Fibroblast of peridontal ligament (primary cell): ENCODE measurements at regions not wholly inside any gene's neighbourhood (a gene's known extent, or its start where the extent isn't known, plus 50 kb on each side); places are given as distances from the start of the nearest gene placed in this dataset.

Experiments used
- DNase-seq: peaks from one replicate; pipeline ENCODE4 v3.0.0-alpha.2; 2010; ENCODE audit errors: extremely low read depth

DNA sequence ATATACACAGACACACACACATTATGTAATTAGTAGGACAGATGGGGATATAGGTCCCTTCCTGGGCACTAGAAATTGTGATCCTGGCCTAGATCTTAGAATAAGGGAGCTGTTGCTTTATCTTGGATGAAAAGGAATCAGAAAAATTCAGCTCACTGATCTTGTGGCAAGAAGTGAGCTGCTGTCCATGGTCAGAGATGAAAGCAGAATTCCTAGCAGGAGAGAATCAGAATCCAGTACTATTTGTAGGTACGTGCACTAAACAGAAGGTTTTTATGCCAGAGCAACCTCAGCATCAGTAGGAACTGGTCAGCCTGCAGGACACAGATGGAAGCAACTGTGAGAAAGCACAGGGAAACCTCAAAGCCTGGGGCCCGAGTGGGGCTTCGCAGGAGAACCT, 549.2 kb upstream of the POM121L12 start:
- no peak for DNase-seq

DNA sequence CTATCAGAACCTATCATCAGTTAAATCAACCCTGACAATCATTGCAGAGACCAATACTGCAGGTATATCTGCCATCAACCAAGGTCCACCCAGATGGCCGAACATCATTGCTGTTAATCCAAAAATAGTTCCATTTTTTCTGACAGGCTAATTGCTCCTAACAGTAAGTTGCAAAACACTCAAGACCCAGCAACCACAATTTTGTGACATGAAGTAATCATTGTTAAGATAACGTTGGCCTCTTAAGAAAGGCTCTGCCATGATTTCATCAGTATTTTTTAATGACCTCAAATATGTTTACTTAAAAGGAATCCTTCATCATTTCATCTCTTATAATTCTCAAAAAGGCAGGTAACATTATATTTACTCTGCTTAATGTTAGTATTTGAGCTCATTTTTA, 553.4 kb upstream of the POM121L12 start:
- no peak for DNase-seq

DNA sequence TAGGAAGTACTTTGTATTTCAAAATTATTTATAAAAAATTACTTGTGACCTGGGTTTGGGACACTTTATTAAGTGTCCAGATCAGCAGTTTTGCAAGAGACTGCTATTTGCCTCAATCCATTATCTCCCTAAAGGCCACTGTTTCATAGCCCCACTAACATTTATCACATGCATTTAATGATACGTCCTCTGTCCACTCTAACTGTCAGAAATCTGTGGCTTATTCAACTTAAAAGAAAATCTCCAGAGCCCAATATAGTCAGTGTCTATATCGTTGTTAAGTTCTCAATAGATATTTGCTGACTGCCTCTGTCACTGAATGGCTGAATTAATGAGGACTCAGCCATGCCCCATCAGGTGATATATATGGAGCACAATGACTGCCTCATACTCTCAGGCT, 553.9 kb upstream of the POM121L12 start:
- no peak for DNase-seq

DNA sequence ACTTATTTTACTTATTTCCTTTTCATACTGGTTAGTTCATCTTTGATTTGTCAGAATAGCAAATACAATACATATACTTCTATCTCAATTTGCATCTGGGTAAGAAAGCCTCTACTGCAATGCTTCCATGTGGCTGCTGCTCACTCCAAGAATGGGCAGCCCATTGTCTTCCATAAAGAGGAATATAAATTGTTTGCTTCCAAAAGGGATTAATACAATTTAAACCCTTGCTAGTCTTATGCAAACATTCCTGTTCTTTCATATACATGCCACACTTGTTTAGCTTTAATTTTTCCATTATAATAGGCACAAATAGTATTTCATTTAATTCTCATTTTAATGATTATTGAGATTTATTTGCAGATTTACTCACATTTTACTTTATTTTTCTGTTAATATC, 555.4 kb upstream of the POM121L12 start:
- no peak for DNase-seq

DNA sequence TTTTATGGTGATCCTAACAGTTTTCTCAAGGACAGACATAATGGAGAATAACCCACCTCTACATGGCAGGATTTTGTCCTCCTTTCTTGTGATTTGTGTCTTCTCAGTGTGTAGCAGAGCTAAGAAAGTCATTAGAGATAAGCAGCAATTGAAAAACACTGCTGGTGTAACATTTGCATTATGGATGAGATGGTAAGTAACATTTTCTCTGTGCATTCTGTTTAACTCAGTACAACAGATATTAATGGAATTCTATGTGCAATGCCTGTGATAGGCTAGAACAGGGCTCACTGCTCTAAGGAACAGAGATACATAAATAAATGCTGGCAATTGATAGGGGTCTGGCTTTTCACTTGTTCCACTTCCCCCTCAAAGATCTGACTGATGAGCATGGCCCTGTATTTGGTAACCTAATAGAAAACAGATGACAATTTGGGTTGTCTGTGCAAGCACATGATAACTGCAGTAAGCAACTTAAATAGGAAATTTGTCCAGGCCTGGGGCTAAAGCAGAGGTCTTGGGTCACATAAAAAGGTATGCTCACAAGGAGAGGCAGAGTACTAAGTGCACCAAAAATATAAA, 560.3 kb upstream of the POM121L12 start:
- DNase-seq, result no peak

DNA sequence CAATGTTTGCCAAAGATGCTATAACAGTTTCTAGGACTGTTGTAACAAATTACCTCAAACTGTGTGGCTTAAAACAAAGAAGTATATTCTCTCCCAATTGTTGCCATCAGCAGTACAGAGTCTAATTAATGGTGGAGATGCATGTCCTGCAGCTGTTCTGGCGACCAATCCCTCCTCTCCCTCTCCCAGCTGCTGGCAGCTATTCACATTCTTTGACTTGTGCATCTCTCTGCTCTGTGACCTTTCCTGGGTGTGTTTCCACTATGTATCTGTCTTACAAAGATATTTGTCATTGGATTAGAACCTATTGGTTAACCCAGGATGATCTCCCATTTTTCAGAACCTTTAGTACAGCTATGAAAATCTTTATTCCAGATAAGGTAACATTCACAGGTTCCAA, 561.7 kb upstream of the POM121L12 start:
- DNase-seq, result no peak

DNA sequence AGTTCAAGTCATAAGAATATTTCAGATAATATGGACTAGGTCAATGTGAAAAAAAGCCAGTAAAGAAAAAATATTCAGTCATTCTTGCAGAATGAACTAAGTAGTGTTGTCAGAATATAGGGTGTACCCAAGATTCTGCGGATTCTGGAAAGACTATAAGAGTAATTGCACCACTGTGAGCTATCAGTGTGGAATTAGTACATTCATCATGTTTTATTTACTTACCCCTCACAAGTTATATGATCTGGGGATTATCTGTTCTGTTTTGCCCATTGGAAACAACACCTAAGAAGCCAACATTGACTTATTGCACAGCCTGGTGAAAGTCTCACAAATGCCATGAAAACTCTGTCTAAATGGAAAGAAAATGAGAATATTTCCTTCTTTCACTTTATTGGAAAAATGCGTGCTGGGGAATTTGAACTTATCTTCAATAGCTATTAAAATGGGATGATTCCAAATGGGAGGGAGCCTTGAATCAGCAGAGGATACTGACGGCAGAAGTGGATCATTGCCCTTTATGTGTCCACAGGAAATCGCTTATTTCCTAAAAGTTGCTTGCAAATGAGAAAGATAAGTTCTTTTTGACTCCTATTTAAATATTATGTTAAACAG, 563.3 kb upstream of the POM121L12 start:
- no peak for DNase-seq

DNA sequence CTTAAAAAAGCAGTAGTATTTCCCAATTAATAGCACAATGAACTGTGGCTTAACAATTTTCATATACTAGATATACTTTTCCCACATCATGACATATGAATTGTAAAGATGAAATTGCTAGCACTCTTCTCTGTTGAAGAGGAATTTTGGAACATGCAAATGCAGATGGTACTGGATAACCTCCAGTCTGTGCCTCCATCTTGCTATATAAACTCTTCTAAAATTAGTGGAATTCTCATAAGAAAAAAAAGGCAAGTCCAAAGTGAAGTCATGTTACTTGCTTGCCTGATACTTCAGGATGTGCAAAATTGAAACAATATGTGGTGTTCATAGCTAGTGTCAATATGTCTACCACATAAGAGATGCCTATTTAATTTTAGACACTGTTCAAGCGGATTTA, 570.2 kb upstream of the POM121L12 start:
- DNase-seq, result no peak

DNA sequence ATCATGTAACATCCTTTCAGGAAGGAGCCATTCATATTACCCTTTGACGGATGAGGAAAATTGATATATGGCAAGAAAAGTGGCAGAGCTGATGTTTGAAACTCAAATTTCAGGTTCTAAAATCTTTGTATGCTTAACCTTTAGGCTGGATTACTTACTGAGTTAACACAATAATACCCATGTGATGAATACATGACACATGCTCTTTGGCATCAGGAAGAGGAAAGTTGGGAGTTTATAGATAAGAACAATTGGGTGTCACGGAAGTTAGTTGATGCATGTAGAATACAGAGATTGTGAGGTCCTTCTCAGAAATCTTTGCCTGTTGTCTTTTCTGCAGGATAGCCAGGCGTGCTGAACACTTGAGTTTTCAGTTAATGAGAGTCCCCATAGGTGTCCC, 572.1 kb upstream of the POM121L12 start:
- no peak for DNase-seq

DNA sequence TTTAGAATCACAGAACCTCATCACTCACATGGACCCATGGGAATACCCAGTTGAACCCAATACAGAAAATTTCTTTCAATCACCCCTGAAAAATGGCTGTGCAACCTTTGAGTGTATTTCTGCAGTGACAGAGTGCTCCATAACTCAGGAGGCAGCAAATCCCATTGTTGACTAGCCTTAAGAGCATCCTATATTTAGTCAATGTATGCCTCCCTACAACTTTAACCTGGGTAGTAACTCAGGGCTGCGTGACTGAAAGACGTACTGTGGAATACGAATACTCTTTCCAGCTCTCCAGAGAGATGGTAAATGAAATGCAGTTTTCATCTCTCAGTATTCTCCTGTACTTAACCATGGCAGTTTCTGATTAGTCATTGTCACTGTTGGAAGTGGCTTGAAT, 573.0 kb upstream of the POM121L12 start:
- DNase-seq, result no peak

DNA sequence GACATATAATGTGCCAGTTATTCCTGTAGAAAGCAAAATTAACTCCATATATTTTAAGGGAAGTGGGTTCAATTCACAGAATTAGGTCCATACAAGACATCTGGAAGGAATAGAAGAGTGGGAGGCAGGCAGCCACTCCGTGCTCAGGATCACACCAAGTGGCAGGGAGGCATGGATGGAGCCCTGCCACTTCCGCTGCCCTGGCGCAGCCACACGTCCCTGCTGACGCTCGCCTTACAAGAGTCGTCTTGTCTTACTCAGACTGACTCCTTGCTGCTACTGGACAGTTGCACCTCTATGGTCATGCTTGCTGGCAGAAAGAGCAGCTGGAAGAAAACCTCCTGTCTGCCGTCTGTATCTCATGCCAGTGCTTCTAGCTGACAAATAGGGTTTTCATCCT, 579.9 kb upstream of the POM121L12 start:
- no peak for DNase-seq

DNA sequence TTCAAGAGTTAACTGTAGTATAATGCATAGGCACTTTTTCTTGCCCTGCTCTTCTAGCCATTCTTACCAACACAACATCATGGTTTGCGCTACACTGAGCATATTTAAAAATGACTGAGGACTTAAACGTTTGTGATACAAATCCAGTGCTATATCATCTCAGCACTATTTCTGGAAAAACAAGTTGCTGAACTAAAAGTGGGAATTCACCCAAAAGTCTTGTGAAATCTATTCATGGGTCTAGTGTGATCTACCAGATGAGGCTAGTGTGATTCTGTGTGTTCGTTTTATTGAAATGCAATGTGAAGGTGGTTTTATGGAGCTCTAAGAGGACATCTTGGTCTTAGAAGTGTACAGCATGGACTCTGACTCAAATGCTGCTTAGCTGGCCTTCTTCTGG, 584.6 kb upstream of the POM121L12 start:
- DNase-seq, result no peak

DNA sequence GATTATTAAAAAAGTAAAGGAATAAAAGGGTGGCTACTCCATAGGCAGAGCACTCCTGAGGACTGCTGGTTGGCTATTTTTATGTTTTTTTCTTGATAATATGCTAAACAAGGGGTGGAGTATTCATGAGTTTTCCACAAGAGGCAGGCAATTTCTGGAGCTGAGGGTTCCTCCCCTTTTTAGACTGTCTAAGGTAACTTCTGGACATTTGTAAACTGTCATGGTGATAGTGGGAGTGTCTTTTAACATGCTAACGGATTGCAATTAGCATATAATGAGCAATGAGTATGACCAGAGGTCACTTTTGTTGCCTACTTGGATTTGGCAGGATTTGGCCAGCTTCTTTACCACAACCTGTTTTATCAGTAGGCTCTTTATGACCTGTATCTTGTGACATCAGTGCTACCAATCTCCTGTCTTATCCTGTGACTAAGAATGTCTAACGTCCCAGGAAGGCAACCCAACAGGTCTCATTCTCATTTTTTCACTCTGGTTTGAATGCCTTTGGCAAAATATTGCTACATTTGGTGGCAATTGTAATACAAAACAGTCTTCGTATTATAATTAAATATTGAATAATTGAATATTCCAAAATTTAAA, 587.8 kb upstream of the POM121L12 start:
- no peak for DNase-seq

DNA sequence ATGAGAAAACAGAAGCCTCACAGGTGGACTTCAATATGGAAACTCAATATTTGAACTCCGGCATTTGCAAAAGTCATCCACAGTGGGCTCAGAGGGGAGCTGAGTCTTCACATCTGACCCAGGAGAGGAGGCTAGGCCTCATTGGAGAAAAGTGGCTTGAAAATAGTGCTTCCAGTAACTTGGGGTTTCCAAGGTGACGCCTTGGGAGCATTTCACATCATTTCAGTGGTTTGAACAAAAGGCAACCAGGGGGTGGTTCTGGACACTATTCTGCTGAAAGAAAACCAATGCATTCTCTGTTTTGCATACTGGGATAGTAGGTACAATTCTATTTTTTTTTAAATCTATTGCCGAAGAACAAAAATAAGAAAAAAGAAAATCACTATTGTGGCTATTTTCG, 599.2 kb upstream of the POM121L12 start:
- no peak for DNase-seq

DNA sequence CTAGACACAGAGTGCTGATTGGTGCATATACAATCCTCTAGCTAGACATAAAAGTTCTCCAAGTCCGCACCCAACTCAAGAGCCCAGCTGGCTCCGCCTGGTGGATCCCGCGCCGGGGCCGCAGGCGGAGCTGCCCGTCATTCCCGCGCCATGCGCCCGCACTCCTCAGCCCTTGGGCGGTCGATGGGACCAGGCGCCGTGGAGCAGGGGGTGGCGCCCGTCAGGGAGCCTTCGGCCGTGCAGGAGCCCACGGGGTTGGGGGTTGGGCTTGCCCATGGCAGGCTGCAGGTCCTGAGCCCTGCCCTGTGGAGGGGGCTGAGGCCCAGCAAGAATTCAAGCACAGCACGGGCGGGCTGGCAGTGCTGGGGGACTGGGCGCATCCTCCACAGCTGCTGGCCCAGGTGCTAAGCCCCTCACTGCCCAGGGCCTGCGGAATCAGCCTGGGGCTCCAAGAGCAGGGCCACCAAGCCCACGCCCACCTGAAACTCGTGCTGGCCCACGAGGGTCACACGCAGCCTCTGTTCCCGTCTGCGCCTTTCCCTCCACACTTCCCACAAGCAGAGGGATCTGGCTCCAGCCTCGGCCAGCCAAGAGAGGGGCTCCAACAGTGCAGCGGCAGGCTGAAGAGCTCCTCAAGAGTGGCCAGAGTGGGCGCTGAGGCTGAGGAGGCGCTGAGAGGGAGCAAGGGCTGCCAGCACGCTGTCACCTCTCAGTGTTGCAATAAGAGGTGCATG, 604.2 kb upstream of the POM121L12 start:
- DNase-seq, result no peak

DNA sequence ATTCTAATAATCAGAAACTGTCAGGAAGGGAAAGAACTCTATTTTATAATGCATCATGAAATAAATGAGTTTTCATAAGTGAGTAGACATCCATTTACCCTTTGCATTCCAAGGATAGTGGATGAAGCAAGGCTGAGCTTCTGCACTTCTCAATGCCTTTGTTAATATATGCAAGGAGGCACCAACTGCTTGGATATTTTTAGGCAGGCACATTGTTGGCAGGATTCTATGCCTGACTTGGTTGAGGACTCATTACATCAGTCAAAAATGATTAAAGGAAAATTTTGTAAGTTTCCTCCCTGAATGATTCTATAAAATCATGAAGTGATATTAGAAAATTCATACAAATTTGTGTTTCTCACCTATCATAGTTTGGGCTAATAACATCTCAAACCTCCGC, 612.2 kb upstream of the POM121L12 start:
- no peak for DNase-seq

DNA sequence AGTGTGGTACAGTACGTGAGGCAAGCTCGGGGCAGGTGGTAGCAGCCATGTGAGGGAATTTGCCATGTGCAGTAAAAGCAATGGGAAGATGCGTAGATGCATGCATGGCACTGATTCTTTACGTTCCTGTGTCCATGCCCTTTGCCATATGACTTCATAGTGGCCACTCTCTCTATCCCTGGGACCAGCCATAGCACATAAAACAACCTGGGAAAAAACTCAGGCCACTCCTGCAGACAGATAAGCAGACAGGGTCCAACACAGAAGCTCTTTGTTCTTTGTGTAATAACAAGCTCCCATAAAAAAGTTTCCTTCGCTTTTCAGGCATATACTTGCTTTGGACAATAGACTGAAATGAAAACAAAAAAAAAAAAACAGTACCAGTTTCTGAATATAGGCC, 622.4 kb upstream of the POM121L12 start:
- no peak for DNase-seq

DNA sequence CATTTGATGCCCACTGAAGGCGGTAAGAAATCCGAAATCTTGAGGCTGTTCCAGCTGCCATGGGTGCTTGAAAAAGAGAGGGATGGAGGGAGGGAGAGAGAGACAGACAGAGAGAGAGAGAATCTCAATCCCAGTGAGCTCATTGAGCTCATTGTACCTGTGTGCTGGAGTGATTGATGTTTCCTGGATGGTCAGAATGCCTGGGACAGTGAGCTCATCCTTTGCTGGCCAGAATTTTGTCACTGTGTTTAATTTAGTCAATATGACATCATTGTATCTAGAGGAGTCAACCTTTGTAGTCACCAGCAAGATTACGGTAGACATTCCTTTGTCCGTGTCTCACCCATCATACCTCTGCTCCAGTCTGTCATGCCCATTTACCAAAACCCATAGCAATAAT, 625.4 kb upstream of the POM121L12 start:
- DNase-seq, result no peak

DNA sequence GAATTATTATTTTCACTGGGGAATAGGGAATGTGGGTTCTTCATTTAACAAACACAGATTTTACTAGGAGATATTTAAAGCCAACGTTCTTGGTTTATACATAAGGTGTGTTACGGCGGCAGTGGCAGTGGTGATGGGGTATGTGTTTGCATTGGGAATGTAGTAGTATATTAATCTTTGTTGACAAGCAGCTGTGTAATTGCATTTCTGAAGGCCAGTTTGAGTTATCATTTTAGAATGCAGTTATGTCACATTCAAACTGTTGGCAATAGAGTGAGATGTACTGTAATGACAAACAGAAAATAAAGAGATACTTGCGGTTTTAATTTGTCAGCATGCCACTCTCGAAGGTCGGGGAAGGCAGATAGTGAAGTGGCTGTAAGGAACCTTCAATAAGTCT, 628.6 kb upstream of the POM121L12 start:
- no peak for DNase-seq

DNA sequence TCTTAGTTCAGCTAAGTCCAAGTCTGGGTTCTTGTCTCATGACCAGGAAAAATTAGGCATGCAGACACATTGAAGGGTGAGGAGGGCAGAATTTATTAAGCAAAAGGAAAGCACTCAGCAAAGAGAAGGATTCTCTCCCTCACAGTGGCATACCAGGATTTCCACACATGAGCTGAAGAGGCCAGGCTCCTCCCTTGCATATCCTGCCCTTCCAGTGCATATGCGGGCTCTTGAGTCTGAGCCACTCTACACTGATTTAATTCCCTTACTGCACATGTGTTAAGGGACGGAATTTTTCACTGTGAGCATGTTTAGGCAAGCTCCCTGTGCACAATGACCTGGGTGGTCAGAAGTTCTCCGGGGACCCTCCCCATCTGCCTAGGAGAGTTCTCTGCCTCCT, 652.7 kb upstream of the POM121L12 start:
- no peak for DNase-seq

DNA sequence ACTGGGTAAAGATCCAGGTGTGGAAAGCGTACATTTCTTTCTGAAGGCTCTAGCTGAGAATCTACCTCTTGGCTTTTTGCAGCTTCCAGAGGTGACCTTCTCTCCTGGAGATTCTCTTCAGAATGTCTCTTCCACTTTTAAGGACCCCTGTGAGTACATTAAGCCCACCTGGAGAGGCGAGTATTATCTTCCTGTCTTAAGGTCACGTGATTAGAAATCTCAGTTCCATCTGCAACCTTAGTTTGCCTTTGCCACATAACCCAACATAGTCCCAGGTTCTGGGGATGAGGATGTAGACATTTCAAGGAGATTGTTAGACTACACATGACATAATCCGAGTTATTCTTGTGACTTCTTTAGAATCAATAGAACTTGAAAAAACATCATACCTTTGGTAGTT, 665.5 kb upstream of the POM121L12 start:
- DNase-seq, result no peak

DNA sequence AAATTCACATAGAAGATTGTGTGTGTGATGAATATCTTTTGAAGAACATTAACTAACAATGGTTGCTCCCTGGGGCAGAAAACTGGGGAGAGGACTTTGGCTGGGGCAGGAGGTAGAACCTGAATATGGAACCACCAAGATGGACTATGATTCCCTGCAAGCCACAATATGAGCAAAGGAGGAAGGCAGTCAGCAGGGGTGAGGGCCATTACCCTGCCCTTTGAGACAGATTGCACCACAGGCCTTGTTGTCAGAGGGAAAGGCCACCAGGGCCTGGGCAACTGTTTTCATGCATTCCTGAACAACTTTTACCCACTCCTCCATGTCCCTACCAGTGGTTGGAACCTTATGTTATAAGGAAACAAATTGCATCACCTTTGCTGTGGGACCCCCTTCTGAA, 670.1 kb upstream of the POM121L12 start:
- no peak for DNase-seq

DNA sequence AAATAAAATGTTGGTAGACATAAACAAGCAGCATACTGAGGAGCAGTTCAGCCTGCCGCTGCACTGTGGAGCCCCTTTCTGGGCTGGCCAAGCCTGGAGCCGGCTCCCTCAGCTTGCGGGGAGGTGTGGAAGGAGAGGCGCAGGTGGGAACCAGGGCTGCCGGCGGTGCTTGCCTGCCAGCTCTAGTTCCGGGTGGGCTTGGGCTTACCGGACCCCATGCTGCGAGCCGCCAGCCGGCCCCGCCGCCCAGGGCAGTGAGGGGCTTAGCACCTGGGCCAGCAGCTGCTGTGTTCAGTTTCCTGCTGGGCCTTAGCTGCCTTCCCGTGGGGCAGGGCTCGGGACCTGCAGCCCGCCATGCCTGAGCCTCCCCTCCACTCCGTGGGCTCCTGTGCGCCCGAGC, 672.9 kb upstream of the POM121L12 start:
- DNase-seq, result no peak
